ENCODE measurements at regions not wholly inside any gene's neighbourhood (a gene's known extent, or its start where the extent isn't known, plus 50 kb on each side); places are given as distances from the start of the nearest gene placed in this dataset.

DNA sequence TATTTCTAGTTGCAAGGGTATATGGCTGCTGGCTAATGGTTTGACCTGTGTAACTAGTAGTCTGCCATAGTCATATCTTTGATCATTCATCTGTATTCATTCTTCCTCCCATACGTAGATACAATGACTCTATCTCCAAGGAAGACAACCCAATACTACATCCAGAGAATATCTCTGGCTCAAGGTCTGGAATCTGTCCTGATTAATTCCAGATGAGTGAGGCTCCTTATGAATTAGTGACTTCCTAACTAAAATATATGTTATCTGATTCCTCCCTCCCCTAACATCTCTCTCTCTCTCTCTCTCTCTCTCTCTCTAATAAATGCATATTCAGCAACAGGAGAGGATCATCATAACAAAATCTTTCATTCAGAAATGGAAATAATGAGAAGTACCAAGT is 641.5 kb downstream of the FAT4 start:
- DNase-seq (ENCODE audit: low spot score) (no peak), ATAC-seq (ENCODE audit: low FRiP score) (no peak)
- TF ChIP-seq, protein P1, sequence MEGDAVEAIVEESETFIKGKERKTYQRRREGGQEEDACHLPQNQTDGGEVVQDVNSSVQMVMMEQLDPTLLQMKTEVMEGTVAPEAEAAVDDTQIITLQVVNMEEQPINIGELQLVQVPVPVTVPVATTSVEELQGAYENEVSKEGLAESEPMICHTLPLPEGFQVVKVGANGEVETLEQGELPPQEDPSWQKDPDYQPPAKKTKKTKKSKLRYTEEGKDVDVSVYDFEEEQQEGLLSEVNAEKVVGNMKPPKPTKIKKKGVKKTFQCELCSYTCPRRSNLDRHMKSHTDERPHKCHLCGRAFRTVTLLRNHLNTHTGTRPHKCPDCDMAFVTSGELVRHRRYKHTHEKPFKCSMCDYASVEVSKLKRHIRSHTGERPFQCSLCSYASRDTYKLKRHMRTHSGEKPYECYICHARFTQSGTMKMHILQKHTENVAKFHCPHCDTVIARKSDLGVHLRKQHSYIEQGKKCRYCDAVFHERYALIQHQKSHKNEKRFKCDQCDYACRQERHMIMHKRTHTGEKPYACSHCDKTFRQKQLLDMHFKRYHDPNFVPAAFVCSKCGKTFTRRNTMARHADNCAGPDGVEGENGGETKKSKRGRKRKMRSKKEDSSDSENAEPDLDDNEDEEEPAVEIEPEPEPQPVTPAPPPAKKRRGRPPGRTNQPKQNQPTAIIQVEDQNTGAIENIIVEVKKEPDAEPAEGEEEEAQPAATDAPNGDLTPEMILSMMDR (IDR thresholded peaks at IDR 0.05): no peak

DNA sequence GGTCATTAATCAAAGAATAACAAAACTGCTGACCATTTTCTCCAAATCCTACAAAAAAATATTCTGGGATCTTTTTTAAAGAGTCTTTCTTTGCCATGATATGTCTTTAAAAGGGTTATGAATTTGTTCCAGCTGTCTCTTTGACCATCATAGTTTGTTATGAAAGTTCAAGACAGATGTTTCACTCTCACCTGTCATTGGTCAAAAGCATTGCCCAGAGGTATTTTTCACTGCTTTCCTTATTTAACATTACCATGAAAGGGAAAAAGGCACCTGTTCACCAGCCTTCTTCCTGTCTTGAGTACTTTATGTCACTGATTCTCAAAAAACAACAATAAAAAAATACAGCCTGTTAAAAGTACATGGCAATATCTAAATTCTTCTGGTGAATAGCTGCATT is 643.8 kb downstream of the FAT4 start:
- no peak for ATAC-seq (ENCODE audit: low FRiP score)
- TF ChIP-seq, protein P1 (IDR thresholded peaks at IDR 0.05): no peak
- no peak for DNase-seq (ENCODE audit: low spot score)

DNA sequence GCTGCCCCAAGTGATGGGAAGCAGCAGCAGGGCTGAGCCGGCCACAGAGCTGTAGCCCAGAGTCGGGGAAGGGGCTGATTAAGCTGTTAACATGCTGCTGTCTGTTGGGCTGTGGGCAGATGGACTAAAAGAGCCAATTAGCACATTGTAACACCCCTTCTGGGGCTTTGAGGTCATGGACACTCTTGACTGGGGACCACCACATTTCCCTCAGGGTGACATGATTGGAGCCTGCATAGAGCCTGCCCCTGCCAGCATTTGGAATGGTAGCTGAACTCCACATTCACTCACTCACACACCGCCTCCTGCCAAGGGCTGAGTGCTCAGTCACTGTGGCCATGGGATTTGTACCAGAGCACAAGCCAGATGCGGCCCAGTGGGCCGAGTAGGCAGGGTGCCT is 646.9 kb downstream of the FAT4 start:
- TF ChIP-seq, protein P1 (IDR thresholded peaks at IDR 0.05): no peak
- DNase-seq (ENCODE audit: low spot score) (no peak), ATAC-seq (ENCODE audit: low FRiP score) (no peak)

DNA sequence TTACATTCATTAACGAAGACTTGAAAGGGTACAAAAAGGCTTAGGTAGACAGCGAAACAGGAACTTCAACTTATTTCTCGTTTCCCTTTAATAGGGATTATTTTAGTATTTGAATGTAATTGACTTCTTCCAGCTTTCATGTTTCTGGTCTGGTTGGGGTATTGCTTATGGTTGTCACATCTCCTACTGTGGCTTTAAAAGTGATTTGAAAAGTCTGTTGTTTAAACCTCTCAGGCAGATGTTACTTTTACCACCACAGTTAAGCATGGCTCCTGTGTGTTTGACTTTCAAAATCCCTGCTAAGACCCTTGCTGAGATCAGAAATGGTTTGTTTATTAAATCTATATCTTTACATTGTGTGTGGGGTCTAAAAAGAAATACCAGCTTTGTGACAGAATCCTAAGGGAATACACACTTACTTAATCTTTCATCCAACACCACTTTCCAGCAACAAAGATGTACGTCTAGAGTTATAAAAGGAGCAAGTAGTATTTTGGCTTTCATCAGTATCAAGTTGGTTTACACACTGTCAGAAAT is 661.2 kb downstream of the FAT4 start:
- no peak for DNase-seq (ENCODE audit: low spot score)
- no peak for ATAC-seq (ENCODE audit: low FRiP score)
- TF ChIP-seq, protein P1 (IDR thresholded peaks at IDR 0.05): no peak

DNA sequence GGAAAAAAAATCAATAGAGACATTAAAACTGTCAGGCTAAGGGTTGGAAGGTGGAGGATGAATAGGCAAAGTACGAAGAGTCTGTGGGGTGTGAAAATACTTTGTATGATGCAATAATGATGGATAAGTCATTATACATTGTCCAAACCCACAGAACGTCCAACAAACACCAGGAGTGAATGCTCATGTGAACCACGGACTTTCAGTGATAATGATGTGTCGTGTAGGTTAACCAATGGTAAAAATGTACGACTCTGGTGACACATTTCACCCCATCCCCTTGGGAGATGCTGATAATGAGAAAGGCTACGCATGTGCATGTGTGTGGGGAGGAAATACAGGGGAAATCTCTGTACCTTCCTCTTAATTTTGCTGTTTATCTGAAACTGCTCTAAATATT is 665.2 kb downstream of the FAT4 start:
- ATAC-seq (ENCODE audit: low FRiP score): no peak
- TF ChIP-seq, protein P1 (IDR thresholded peaks at IDR 0.05): no peak

DNA sequence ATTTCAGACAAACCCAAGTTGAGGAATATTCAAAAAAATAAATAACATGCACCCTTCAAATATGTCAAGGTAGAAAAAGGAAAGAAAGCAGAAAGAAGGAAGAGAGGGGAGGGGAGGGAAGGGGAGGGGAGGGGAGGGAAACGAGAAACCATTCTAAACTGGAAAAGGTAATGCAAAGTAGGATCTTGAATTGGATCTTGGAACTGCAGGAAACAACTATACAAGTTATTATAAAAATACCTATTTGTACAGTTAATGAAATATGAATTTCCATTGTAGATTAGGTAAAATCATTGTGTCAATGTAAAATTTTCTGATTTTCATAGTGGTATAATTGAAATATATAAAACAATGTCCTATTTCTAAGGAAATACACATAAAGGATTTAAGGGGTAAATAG is 668.4 kb downstream of the FAT4 start:
- ATAC-seq (ENCODE audit: low FRiP score) (no peak), DNase-seq (ENCODE audit: low spot score) (no peak)
- TF ChIP-seq, protein P1 (IDR thresholded peaks at IDR 0.05): no peak

More for the DNA sequence above, 665.2 kb downstream of the FAT4 start:
- DNase-seq (ENCODE audit: low spot score): no peak

DNA sequence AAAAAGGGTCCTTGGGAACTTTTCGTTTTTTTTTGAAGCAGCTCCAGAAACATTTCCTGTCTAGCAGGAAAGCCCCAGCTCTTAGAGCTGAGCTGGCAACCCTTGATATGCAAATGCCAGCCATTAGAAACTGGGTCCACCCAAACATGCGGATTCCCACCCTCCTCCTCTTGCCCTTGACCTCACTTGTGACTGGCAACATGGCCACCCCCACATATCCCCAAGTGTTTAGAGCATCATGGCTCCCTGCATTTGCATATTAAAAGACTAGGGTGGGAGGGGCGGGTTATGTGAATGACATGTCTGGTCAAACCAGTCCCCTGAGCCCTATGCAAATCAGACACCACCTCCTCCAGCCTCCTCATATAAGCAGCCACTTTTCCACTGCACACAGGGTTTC is 671.1 kb downstream of the FAT4 start:
- TF ChIP-seq, protein P1 (IDR thresholded peaks at IDR 0.05): no peak
- DNase-seq (ENCODE audit: low spot score): no peak
- ATAC-seq (ENCODE audit: low FRiP score): no peak

Measured in omental fat pad (tissue), 3 donors.